ENCODE measurements at regions not wholly inside any gene's neighbourhood (a gene's known extent, or its start where the extent isn't known, plus 50 kb on each side); places are given as distances from the start of the nearest gene placed in this dataset.

- no peak for ATAC-seq
- no peak for DNase-seq (ENCODE audit: low spot score)
- ChIA-PET POLR2A (no interaction called here), CTCF (ENCODE audit: low intra/inter-chr PET ratio, low total read pairs) (no interaction called here)
- no peaks in the 10 kb centered on the region; a peak in 1 of 5 replicates for H3K27me3 ChIP-seq (ENCODE audit: control insufficient read depth in 1 of 2, insufficient read depth in 2 of 2, low read length in 2 of 2)
- BruUV-seq (replicated peaks) = no TSS peak
- H3K4me2 ChIP-seq (ENCODE audit: low read depth, low read length) = no peak overlapping the region
- H3K9ac ChIP-seq (ENCODE audit: insufficient read depth, low read depth, low read length) = no peak overlapping the region
- no peaks in the 10 kb centered on the region for H3K79me2 ChIP-seq (ENCODE audit: insufficient read depth, low read length)
- no peaks in the 10 kb centered on the region for H4K20me1 ChIP-seq (ENCODE audit: insufficient read depth, low read length)
- no peaks in the 10 kb centered on the region for H3K9me3 ChIP-seq (ENCODE audit: low read length)
- 17% methylated on average over 2 of the region's 2 CpGs for WGBS (ENCODE audit: low lambda C conversion rate)
- H3K4me3 ChIP-seq (replicated peaks in 1 of 3; ENCODE audit: insufficient read depth in 1 of 3, low read depth in 2 of 3, low read length in 3 of 3) = no peak overlapping the region
- no peaks in the 10 kb centered on the region for H3K4me1 ChIP-seq (ENCODE audit: insufficient read depth, low read length)
- H2AFZ ChIP-seq (ENCODE audit: low read length) = no peak overlapping the region
- no peak for TF ChIP-seq ZNF75D (CRISPR knock-in tag; IDR thresholded peaks at IDR 0.05; ENCODE audit: borderline replicate concordance)
- no peak for TF ChIP-seq ZFAT (CRISPR knock-in tag; conservative IDR thresholded peaks at IDR 0.05)
- no peak for TF ChIP-seq SP2 (CRISPR knock-in tag; IDR thresholded peaks at IDR 0.05)
- TF ChIP-seq ARNT (IDR thresholded peaks at IDR 0.05) = no peak
- no peak for TF ChIP-seq ZFP91 (CRISPR knock-in tag; IDR thresholded peaks at IDR 0.05; ENCODE audit: borderline replicate concordance)
- TF ChIP-seq FOSL2 (CRISPR knock-in tag; IDR thresholded peaks at IDR 0.05) = no peak
- TF ChIP-seq ZNF12 (CRISPR knock-in tag; IDR thresholded peaks at IDR 0.05) = no peak
- no peak for TF ChIP-seq NFYC (CRISPR knock-in tag; IDR thresholded peaks at IDR 0.05)
- TF ChIP-seq, protein P1, sequence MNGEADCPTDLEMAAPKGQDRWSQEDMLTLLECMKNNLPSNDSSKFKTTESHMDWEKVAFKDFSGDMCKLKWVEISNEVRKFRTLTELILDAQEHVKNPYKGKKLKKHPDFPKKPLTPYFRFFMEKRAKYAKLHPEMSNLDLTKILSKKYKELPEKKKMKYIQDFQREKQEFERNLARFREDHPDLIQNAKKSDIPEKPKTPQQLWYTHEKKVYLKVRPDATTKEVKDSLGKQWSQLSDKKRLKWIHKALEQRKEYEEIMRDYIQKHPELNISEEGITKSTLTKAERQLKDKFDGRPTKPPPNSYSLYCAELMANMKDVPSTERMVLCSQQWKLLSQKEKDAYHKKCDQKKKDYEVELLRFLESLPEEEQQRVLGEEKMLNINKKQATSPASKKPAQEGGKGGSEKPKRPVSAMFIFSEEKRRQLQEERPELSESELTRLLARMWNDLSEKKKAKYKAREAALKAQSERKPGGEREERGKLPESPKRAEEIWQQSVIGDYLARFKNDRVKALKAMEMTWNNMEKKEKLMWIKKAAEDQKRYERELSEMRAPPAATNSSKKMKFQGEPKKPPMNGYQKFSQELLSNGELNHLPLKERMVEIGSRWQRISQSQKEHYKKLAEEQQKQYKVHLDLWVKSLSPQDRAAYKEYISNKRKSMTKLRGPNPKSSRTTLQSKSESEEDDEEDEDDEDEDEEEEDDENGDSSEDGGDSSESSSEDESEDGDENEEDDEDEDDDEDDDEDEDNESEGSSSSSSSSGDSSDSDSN (CRISPR knock-in tag; IDR thresholded peaks at IDR 0.05) = no peak
- no peak for TF ChIP-seq TP53 (CRISPR knock-in tag; conservative IDR thresholded peaks at IDR 0.05)
- TF ChIP-seq TAF1 (CRISPR knock-in tag; IDR thresholded peaks at IDR 0.05) = no peak
- no peak for TF ChIP-seq DNMT1 (CRISPR knock-in tag; IDR thresholded peaks at IDR 0.05)
- no peak for TF ChIP-seq ZKSCAN8 (CRISPR knock-in tag; IDR thresholded peaks at IDR 0.05; ENCODE audit: borderline replicate concordance)
- no peak for TF ChIP-seq GTF3A (CRISPR knock-in tag; conservative IDR thresholded peaks at IDR 0.05)
- intact Hi-C loops (cut with micrococcal nuclease; ENCODE audit: unreplicated experiment) (no loop called here), in situ Hi-C loops (cut with HindIII; ENCODE audit: extremely low pct_ligation_motif_present, low pct_unique_long_range_greater_than_20kb) (no loop called here)
- H3K36me3 ChIP-seq (replicated peaks in 1 of 2; ENCODE audit: control insufficient read depth in 1 of 2, insufficient read depth in 2 of 2, low read length in 2 of 2) = no peaks in the 10 kb centered on the region
- FAIRE-seq = no peak
- no peak overlapping the region for H3K27ac ChIP-seq (ENCODE audit: extremely low read length, insufficient read depth, low read length)
These were observed 93.4 kb upstream of the PTPRT start for GRCh38 chr20:43283126-43283525.

All from HepG2 (cell line).